ENCODE measurements at regions not wholly inside any gene's neighbourhood (a gene's known extent, or its start where the extent isn't known, plus 50 kb on each side); places are given as distances from the start of the nearest gene placed in this dataset.
"Not testable (repeated sequence)": the region's sequence is repeated elsewhere in the genome, so short reads cannot be mapped to it uniquely, and the experiment has no call there.

DNA sequence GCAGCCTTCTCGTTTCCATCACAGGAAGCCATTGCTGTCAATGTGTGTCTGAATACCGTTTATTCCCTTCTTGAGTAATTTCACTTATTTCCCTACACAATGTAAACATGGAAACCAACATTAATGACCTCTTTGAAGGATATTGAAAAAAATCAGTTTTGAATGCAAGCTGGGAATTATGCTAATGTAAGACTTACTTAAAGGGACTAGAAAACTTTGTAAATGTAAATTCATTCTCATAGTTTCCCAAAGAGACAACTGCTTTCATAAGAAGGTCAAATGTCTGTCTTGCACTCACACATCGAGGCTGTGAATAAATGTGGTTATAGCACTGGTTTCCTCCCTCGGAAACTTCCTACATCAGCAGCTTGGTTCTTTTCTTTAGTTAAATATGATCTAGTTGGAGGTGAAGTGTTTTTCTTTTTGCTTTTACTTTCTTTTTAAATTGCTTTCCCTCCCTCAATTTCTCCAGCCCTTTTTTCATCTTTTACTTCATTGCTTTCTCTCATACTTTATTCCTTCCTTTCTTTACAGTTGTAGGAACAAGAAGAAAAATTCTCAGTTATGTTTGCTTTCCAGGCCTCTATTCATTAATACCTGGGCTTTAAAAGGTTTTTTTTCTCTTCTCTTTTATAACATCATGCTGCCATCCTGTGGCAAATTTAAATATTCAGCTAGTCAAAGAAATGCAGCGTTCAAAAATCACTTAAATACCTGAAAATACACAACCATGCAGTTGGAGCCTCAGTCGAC, 108.3 kb downstream of the TNFAIP3 start:
- Mint-ChIP-seq H3K27ac (peak overlapping the region; percentile 84 to 98 (median 96)), H3K9me3 (no peaks in the 10 kb centered on the region), H3K36me3 (no peaks in the 10 kb centered on the region), H3K4me3 (peak overlapping the region; percentile 64 to 87 (median 79)), H3K27me3 (no peaks in the 10 kb centered on the region), H3K4me1 (peaks cover 15 to 59% (median 30%) of the 10 kb centered on the region in 4 donors)
- peak in 4 of 10 donors; percentile 22 to 64 (median 60) for DNase-seq
- ATAC-seq = peak; percentile 84 to 93
- POLR2A ChIA-PET = interaction anchor here (0.7 to 1.3 kb wide), 4 partner anchors 107 to 267 kb away, joined by 3 to 4 read pairs (median 4); partner anchors contain the start of gene TNFAIP3

DNA sequence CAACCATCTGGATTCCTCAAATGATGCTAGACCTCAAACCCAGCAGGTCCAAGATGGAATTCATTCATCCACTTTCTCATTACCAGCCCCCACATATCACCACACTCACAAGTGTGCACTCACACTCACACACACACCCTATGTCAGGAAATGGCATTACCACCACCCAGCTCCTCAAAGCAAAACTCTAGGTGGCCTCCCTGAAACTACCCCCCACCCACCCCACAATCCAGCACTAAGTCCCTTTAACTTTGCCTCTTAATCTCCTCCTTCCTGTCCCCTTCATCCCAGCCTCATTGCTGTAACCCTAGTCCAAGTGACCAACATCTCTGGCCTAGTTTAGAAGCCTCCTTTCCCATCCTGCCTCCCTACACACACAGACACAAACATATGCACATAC, 109.4 kb downstream of the TNFAIP3 start:
- Mint-ChIP-seq H3K4me1 (peaks cover 15 to 50% (median 29%) of the 10 kb centered on the region in 4 donors), H3K36me3 (no peaks in the 10 kb centered on the region), H3K27ac (peak overlapping the region; percentile 84 to 98 (median 96)), H3K9me3 (no peaks in the 10 kb centered on the region), H3K27me3 (no peaks in the 10 kb centered on the region), H3K4me3 (peak overlapping the region in 8 of 10 donors; percentile 6 to 67 (median 48))
- ATAC-seq (peak in 1 of 2 donors; percentile 27), DNase-seq (no peak)
- POLR2A ChIA-PET = interaction anchor here (1.3 kb wide), 1 partner anchor 108 kb away, joined by 4 read pairs; no protein-coding TSS in a partner anchor

DNA sequence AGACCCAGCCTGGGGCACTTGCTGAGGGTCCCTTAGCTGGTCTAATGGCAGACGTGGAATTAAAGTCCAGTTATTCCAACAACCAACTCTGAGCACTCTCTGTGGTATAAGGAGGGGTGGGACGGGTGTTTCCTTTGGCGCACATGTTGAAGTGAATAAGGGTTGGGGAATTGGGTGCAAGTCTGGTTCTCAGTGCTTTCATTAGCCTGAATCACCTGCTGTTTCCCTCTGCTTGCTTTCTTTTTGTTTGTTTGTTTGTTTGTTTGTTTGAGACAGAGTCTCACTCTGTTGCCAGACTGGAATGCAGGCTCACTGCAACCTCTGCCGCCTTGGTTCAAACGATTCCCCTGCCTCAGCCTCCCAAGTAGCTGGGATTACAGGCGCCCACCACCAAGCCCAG, 110.1 kb downstream of the TNFAIP3 start:
- DNase-seq = no peak
- POLR2A ChIA-PET = no interaction called here
- ATAC-seq = no peak
- H3K27me3 Mint-ChIP-seq = no peaks in the 10 kb centered on the region
- H3K9me3 Mint-ChIP-seq = no peaks in the 10 kb centered on the region
- peak overlapping the region in 1 of 10 donors; percentile 52 for H3K4me3 Mint-ChIP-seq
- H3K36me3 Mint-ChIP-seq = no peaks in the 10 kb centered on the region
- peaks cover 15 to 45% (median 29%) of the 10 kb centered on the region in 4 donors for H3K4me1 Mint-ChIP-seq
- peak overlapping the region in 6 of 10 donors; percentile 61 to 97 (median 96) for H3K27ac Mint-ChIP-seq

DNA sequence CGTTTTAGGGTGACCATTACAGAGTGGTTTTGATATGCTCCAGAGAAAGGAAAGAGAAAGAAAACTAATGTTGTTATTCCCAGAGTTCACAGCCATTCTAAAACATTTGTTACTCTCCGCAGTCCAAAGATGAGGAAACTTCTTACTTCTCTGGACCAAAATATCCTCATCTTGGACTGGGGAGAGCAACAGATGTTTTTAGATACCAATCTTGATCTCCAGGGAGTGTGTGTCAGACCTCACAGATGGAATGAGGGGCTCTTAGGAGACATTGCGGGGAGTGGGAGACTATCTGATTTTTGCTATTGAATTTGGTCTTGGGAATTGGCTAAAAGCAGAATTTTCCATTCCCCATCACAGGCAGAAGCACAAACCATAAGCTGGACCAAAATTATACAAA, 110.8 kb downstream of the TNFAIP3 start:
- POLR2A ChIA-PET = no interaction called here

DNA sequence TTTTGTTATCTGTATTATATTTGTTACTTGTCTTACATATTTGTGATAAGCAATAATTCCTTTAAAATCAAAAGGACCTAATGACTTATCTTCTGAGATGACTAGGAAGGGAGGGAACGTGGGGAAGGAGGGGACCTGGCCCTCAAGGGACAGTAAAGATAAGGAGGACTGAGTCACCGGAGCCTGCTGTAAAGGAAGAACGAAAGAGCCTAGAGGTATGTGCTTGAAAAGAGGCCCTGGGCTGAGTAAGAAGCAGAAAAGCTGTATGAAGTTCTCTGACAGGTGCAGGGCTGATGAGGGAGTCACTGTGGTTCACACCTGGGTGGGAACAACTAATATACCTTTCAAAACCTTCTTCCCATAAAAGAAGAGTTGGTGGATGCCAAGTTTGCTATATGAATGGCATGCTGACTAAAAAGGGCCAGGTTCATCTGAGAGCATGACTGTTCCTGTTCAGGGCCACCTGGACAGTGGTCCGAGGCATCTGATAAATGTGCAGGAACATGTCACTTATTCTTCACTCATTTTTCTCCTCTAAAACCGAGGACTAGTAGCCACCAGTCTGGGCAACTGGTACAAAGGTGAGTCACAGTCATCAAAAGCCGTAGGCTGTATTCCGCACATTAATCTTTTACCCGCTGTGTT, 111.3 kb downstream of the TNFAIP3 start:
- no peak overlapping the region for H3K4me3 Mint-ChIP-seq
- H3K27me3 Mint-ChIP-seq = peaks cover 0 to 1% (median 0%) of the 10 kb centered on the region in 5 donors
- no peak for ATAC-seq
- H3K4me1 Mint-ChIP-seq = peaks cover 15 to 42% (median 29%) of the 10 kb centered on the region in 4 donors
- POLR2A ChIA-PET = no interaction called here
- peak overlapping the region in 5 of 10 donors; percentile 4 to 61 (median 22) for H3K27ac Mint-ChIP-seq
- no peaks in the 10 kb centered on the region for H3K9me3 Mint-ChIP-seq
- no peaks in the 10 kb centered on the region for H3K36me3 Mint-ChIP-seq
- no peak for DNase-seq

More for the DNA sequence above, 110.8 kb downstream of the TNFAIP3 start:
- H3K4me1 Mint-ChIP-seq = peaks cover 15 to 44% (median 29%) of the 10 kb centered on the region in 4 donors
- no peak overlapping the region for H3K4me3 Mint-ChIP-seq
- H3K27ac Mint-ChIP-seq = peak overlapping the region in 4 of 10 donors; percentile 6 to 92 (median 52)
- H3K9me3 Mint-ChIP-seq = no peaks in the 10 kb centered on the region
- ATAC-seq = no peak
- H3K36me3 Mint-ChIP-seq = no peaks in the 10 kb centered on the region
- no peak for DNase-seq
- peaks cover 0 to 1% (median 0%) of the 10 kb centered on the region in 5 donors for H3K27me3 Mint-ChIP-seq

DNA sequence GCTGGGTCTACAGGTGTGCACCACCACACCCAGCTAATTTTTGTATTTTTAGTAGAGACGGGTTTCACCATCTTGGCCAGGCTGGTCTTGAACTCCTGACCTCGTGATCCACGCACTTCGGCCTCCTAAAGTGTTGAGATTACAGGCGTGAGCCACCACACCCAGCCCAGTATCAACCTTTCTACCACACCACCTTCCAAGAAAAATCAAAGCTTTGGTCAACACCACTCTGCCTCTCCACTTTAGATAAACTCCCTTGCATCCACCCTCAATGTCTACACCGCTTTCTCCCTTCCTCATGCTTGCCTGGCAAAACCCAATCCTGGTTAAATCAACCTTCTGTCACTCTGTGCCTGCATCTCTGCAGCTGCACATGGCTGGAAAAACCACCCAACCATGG, 112.2 kb downstream of the TNFAIP3 start:
- DNase-seq, ATAC-seq, H3K4me3 Mint-ChIP-seq, H3K27me3 Mint-ChIP-seq, H3K9me3 Mint-ChIP-seq, H3K27ac Mint-ChIP-seq, H3K36me3 Mint-ChIP-seq, POLR2A ChIA-PET: not testable (repeated sequence)
- H3K4me1 Mint-ChIP-seq = peaks cover 15 to 34% (median 27%) of the 10 kb centered on the region in 4 donors

DNA sequence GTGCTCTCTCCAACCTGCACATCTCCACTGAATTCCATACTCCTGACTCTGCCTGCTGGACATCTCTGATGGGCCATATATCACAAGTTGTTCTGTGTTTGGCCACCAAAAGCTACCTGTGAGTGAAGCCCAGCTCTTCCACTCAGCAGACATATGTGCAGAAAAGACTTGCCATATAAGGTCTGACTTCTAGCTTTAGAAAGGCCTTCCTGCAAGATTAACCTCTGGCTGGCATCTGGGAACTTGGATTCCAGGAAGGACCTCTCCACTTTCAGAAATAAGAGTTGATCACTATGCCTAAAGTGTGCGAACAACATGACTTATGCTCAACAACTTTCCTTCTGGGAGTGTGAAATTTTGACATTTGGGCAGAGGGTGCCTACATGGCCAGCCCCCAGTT, 113.7 kb downstream of the TNFAIP3 start:
- Mint-ChIP-seq H3K4me3 (no peak overlapping the region), H3K27ac (no peak overlapping the region), H3K36me3 (no peaks in the 10 kb centered on the region), H3K27me3 (peaks cover 0 to 1% (median 0%) of the 10 kb centered on the region in 5 donors), H3K9me3 (peaks cover 0 to 1% (median 0%) of the 10 kb centered on the region in 9 donors), H3K4me1 (peaks cover 6 to 20% (median 13%) of the 10 kb centered on the region in 4 donors)
- no peak for ATAC-seq
- no peak for DNase-seq
- POLR2A ChIA-PET = interaction anchor here (1.2 kb wide), 1 partner anchor 9 kb away, joined by 3 read pairs; no protein-coding TSS in a partner anchor

DNA sequence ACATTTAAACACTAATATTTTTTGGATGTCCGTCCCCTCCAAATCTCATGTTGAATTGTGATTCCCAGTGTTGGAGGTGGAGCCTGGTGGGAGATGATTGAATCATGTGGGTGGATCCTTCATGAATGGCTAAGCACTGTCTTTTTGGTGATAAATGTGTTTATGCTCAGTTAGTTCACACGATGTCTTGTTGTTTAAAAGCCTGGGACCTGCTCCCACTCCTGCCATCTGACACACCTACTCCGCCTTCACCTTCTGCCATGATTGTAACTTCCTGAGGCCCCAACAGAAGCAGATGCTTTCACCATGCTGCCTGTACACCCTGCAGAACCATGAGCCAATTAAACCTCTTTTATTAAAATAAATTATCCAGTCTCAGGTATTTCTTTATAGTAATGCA, 114.7 kb downstream of the TNFAIP3 start:
- H3K4me3 Mint-ChIP-seq = no peak overlapping the region
- POLR2A ChIA-PET = no interaction called here
- no peak for DNase-seq
- peaks cover 0 to 1% (median 0%) of the 10 kb centered on the region in 9 donors for H3K9me3 Mint-ChIP-seq
- no peaks in the 10 kb centered on the region for H3K36me3 Mint-ChIP-seq
- peaks cover 2 to 14% (median 3%) of the 10 kb centered on the region in 4 donors for H3K4me1 Mint-ChIP-seq
- no peak overlapping the region for H3K27ac Mint-ChIP-seq
- peaks cover 0 to 1% (median 0%) of the 10 kb centered on the region in 5 donors for H3K27me3 Mint-ChIP-seq
- ATAC-seq = no peak

DNA sequence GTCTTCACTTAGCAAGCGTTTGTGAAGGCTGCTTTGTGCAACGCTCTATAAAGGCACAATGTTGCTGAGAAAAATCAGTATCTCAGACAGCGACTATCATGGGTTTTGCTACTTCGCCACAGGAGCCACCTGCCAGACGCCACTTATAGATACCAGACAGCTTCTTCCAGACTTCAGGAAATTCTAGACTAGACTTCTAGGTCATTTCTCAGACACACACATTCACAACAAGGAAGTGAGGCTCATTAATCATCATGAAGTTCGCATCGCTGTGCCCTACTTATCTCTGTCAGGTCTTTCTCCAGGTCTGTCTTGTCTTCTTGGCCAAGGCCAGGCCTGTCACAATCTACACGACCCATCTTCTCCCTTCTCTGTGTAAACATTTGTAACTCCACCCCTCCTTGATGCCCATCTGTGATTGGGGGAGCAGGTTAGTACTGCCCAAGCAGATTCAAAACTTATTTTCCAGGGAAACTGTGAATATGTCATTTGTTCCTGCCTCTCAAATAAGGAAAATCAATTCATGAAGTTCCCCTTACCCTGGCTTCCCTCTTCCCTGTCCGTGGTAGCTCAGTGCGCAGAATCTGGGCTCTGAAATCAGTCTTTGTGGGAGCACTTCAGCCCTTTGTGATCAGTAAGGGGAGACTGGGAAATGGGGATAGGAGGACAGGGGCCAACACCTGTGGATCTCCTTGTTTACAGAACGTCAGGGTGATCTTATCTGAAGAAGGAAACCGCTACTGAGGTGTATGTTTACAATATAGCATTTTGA, 115.5 kb downstream of the TNFAIP3 start:
- ATAC-seq = no peak
- Mint-ChIP-seq H3K4me1 (peaks cover 0 to 8% (median 0%) of the 10 kb centered on the region in 4 donors), H3K27me3 (peaks cover 0 to 3% (median 0%) of the 10 kb centered on the region in 5 donors), H3K4me3 (no peak overlapping the region), H3K9me3 (peaks cover 0 to 1% (median 0%) of the 10 kb centered on the region in 9 donors), H3K27ac (peak overlapping the region in 1 of 10 donors; percentile 17), H3K36me3 (no peaks in the 10 kb centered on the region)
- DNase-seq = no peak
- POLR2A ChIA-PET = no interaction called here

DNA sequence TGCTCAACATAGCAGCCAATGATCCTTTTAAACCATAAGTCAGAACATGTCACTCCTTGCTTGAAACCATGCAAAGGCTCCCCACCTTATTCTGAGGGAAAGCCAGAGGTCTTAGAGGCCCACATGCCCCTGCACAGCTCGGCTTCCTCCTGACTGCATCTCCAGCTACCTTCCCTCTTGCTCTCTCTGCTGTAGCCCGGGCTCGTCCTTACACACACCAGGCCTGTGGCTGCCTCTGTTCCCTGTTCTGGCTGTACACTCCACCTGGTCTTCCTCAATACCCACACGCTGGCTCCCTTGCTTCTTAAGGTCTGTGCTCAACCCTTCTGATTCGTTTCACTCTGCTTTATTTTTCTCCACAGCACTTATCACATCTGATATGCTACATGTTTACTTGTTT, 116.2 kb downstream of the TNFAIP3 start:
- peaks cover 0 to 8% (median 0%) of the 10 kb centered on the region in 4 donors for H3K4me1 Mint-ChIP-seq
- H3K4me3 Mint-ChIP-seq = no peak overlapping the region
- H3K9me3 Mint-ChIP-seq = peaks cover 0 to 1% (median 0%) of the 10 kb centered on the region in 9 donors
- ATAC-seq (no peak), DNase-seq (no peak)
- H3K36me3 Mint-ChIP-seq = no peaks in the 10 kb centered on the region
- no peak overlapping the region for H3K27ac Mint-ChIP-seq
- POLR2A ChIA-PET = no interaction called here
- peaks cover 0 to 3% (median 0%) of the 10 kb centered on the region in 5 donors for H3K27me3 Mint-ChIP-seq

DNA sequence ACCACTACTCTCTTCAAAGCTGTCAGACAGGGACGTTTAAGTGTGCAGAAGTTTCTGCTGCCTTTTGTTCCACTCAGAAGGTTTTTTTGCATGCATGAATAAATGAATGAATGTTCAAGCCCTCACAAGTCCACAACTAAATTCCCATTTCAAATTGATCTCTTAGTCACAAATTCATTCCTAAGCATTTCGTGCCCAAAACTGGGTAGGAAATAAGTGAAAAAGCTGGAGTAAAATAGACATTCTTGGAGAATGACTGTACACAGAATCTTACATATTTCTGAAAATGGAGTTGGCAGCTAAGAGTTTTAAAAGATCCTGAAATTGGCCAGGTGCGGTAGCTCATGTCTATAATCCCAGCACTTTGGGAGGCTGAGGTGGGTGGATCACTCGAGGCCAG, 117.6 kb downstream of the PERP start:
- Mint-ChIP-seq H3K4me3 (no peak overlapping the region), H3K27me3 (peaks cover 4 to 19% (median 11%) of the 10 kb centered on the region in 5 donors)
- no peak for DNase-seq

DNA sequence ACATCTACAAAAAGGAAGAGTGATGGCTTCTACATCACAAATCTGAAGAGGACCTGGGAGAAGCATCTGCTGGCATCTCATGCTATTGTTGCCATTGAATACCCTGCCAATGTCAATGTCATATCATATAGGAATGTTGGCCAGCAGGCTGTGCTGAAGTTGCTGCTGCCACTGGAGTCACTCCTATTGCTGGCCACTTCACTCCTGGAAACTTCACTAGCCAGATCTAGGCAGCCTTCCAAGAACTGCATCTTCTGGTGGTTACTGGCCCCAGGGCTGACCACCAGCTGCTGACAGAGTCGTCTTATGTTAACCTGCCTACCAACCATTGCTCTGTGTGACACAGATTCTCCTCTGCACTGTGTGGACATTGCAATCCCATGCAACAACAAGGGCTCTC, 111.8 kb downstream of the PERP start:
- ATAC-seq = no peak
- Mint-ChIP-seq H3K9me3 (peaks cover 0 to 17% (median 9%) of the 10 kb centered on the region in 9 donors), H3K27ac (no peak overlapping the region), H3K4me3 (no peak overlapping the region), H3K36me3 (peaks cover 0 to 11% (median 5%) of the 10 kb centered on the region in 3 donors), H3K27me3 (peaks cover 0 to 10% (median 5%) of the 10 kb centered on the region in 5 donors), H3K4me1 (no peaks in the 10 kb centered on the region)
- DNase-seq = no peak
- POLR2A ChIA-PET = no interaction called here

More for the DNA sequence above, 117.6 kb downstream of the PERP start:
- H3K4me1 Mint-ChIP-seq = peaks cover 0 to 5% (median 0%) of the 10 kb centered on the region in 4 donors
- H3K36me3 Mint-ChIP-seq = no peaks in the 10 kb centered on the region
- no peak overlapping the region for H3K27ac Mint-ChIP-seq
- peaks cover 0 to 1% (median 0%) of the 10 kb centered on the region in 9 donors for H3K9me3 Mint-ChIP-seq
- POLR2A ChIA-PET = no interaction called here
- ATAC-seq = no peak

Measured in naive thymus-derived CD8-positive, alpha-beta T cell (primary cell).